IMR-90 (cell line): ENCODE measurements at regions not wholly inside any gene's neighbourhood (a gene's known extent, or its start where the extent isn't known, plus 50 kb on each side); places are given as distances from the start of the nearest gene placed in this dataset.

Source experiments
- ATAC-seq: fragments of 200-7000 bp; cut with Tn5 transposase; 2 replicates; pipeline ENCODE4 v1.9.1; 2020; ENCODE audit warnings: low read depth, mild to moderate bottlenecking, moderate library complexity
- BruUV-seq: library from RNA; stranded (reverse); fragments of 400-500 nt; replicated peaks from 2 replicates; lab custom pipeline; 2021; lab: Mats Ljungman, UMichigan
- CTCF ChIA-PET: fragments of 300-600 bp; formaldehyde crosslinking; extraction: SDS; loops from one replicate; lab custom pipeline; 2021; ENCODE audit warnings: antibody characterized with exemption; lab: Yijun Ruan, JAX
- POLR2A ChIA-PET: fragments of 300-600 bp; sonication (Branson Sonifier 250); formaldehyde crosslinking; loops from one replicate; lab custom pipeline; 2022; ENCODE audit warnings: antibody characterized with exemption; ENCODE audit not compliant: unreplicated experiment; lab: Charles Lee
- DNase-seq: peaks from one replicate; pipeline ENCODE4 v3.0.0; 2013
- H2AFZ ChIP-seq: replicated peaks from 2 replicates; pipeline ENCODE3; 2013; ENCODE audit warnings: low read length, mild to moderate bottlenecking; ENCODE audit not compliant: poor library complexity
- H2AK5ac ChIP-seq: 2 replicates; pipeline ENCODE4 v1.6.1; 2013; ENCODE audit warnings: low read depth, low read length, inconsistent platforms
- H2AK9ac ChIP-seq: replicated peaks from 2 replicates; pipeline ENCODE3; 2013; ENCODE audit warnings: mild to moderate bottlenecking, low read depth, low read length, moderate library complexity; ENCODE audit not compliant: poor library complexity
- H2BK120ac ChIP-seq: 2 replicates; pipeline ENCODE4 v1.6.1; 2013; ENCODE audit warnings: low read depth, low read length, inconsistent platforms
- H2BK15ac ChIP-seq: 3 replicates; pipeline ENCODE4 v1.6.1; 2013; ENCODE audit warnings: low read depth, low read length, inconsistent platforms
- H2BK20ac ChIP-seq: 2 replicates; pipeline ENCODE4 v1.6.1; 2013; ENCODE audit warnings: low read depth, mild to moderate bottlenecking, inconsistent platforms, low read length, moderate library complexity
- H2BK5ac ChIP-seq: 2 replicates; pipeline ENCODE4 v1.6.1; 2013; ENCODE audit warnings: mild to moderate bottlenecking, low read depth, low read length, inconsistent platforms; ENCODE audit not compliant: poor library complexity, severe bottlenecking
- H3K14ac ChIP-seq: replicated peaks from 2 replicates; pipeline ENCODE4 v1.6.1; 2013; ENCODE audit warnings: low read depth, low read length, inconsistent platforms
- H3K18ac ChIP-seq: 2 replicates; pipeline ENCODE4 v1.6.1; 2013; ENCODE audit warnings: low read depth, low read length, control low read depth
- H3K23ac ChIP-seq: 2 replicates; pipeline ENCODE4 v1.6.1; 2013; ENCODE audit warnings: low read depth, low read length, inconsistent platforms
- H3K27ac ChIP-seq: 2 replicates; pipeline ENCODE4 v1.5.1; 2013; ENCODE audit warnings: mild to moderate bottlenecking, control low read depth, low read length; ENCODE audit not compliant: insufficient read depth
- H3K27me3 ChIP-seq: 2 replicates; pipeline ENCODE4 v1.6.1; 2013; ENCODE audit warnings: low read length; ENCODE audit not compliant: control insufficient read depth, insufficient read depth
- H3K36me3 ChIP-seq: 2 replicates; pipeline ENCODE4 v1.6.1; 2013; ENCODE audit warnings: low read length, mixed read lengths; ENCODE audit not compliant: control insufficient read depth, insufficient read depth
- H3K4ac ChIP-seq: 2 replicates; pipeline ENCODE4 v1.6.1; 2013; ENCODE audit warnings: low read depth, low read length, inconsistent platforms
- H3K4me1 ChIP-seq: 2 replicates; pipeline ENCODE4 v1.6.1; 2013; ENCODE audit warnings: low read length, mixed read lengths; ENCODE audit not compliant: control insufficient read depth, insufficient read depth
- H3K4me2 ChIP-seq: 2 replicates; pipeline ENCODE4 v1.6.1; 2013; ENCODE audit warnings: low read depth, mild to moderate bottlenecking, control low read depth, low read length, moderate library complexity
- H3K4me3 ChIP-seq: 2 replicates; pipeline ENCODE4 v1.5.1; 2013; ENCODE audit warnings: low read depth, mild to moderate bottlenecking, control low read depth, low read length, moderate library complexity; ENCODE audit not compliant: insufficient read depth
- H3K56ac ChIP-seq: 2 replicates; pipeline ENCODE4 v1.6.1; 2013; ENCODE audit warnings: low read length, inconsistent platforms; ENCODE audit not compliant: insufficient read depth; ENCODE audit errors: extremely low read depth
- H3K79me1 ChIP-seq, 2 experiments: 2 replicates each; pipeline ENCODE4 v1.6.1; 2013; ENCODE audit warnings: low read length in 2 of 2, inconsistent platforms in 1 of 2, low read depth in 1 of 2
- H3K9ac ChIP-seq: 2 replicates; pipeline ENCODE4 v1.6.1; 2013; ENCODE audit warnings: low read depth, low read length, control low read depth
- H3K9me1 ChIP-seq: 2 replicates; pipeline ENCODE4 v1.6.1; 2013; ENCODE audit warnings: low read length, inconsistent platforms; ENCODE audit not compliant: insufficient read depth
- H3K9me3 ChIP-seq: 2 replicates; pipeline ENCODE4 v1.6.1; 2013; ENCODE audit warnings: low read length; ENCODE audit not compliant: control insufficient read depth, insufficient read depth
- H4K20me1 ChIP-seq: 2 replicates; pipeline ENCODE4 v1.6.1; 2013; ENCODE audit warnings: low read length, inconsistent platforms; ENCODE audit not compliant: insufficient read depth
- H4K5ac ChIP-seq: 2 replicates; pipeline ENCODE4 v1.6.1; 2013; ENCODE audit warnings: mild to moderate bottlenecking, low read depth, low read length, control low read depth
- H4K8ac ChIP-seq, 2 experiments: 2 replicates each; pipeline ENCODE4 v1.6.1; 2013; ENCODE audit warnings: low read depth in 2 of 2, low read length in 2 of 2, control low read depth in 1 of 2, inconsistent platforms in 1 of 2
- H4K91ac ChIP-seq: 2 replicates; pipeline ENCODE4 v1.6.1; 2013; ENCODE audit warnings: low read depth, low read length, inconsistent platforms; ENCODE audit not compliant: insufficient read depth
- CEBPB ChIP-seq: IDR thresholded peaks from 2 replicates; pipeline ENCODE4 v1.6.1; 2012; ENCODE audit warnings: low read depth, low read length, improper control_type of control experiment
- CHD1 ChIP-seq: IDR thresholded peaks from 2 replicates; pipeline ENCODE4 v1.6.1; 2012; ENCODE audit warnings: low read depth, low read length, improper control_type of control experiment
- FOS ChIP-seq: fragments of 150-350 bp; IDR thresholded peaks from 2 replicates; pipeline ENCODE4 v1.6.1; 2016; ENCODE audit warnings: low read depth, low read length
- MAFK ChIP-seq: IDR thresholded peaks from 2 replicates; pipeline ENCODE4 v1.6.1; 2012; ENCODE audit warnings: low read depth, low read length, improper control_type of control experiment
- MAZ ChIP-seq: IDR thresholded peaks from 2 replicates; pipeline ENCODE4 v1.6.1; 2012; ENCODE audit warnings: low read depth, mild to moderate bottlenecking, low read length, improper control_type of control experiment, moderate library complexity, borderline replicate concordance
- MXI1 ChIP-seq: IDR thresholded peaks from 2 replicates; pipeline ENCODE4 v1.6.1; 2012; ENCODE audit warnings: low read depth, mild to moderate bottlenecking, low read length, moderate library complexity, borderline replicate concordance
- NFE2L2 ChIP-seq: fragments of 150-350 bp; IDR thresholded peaks from 2 replicates; pipeline ENCODE4 v1.6.1; 2016; ENCODE audit warnings: low read depth, mild to moderate bottlenecking, low read length
- RFX5 ChIP-seq: IDR thresholded peaks from 2 replicates; pipeline ENCODE4 v1.8.0; 2012; ENCODE audit warnings: low read depth, mild to moderate bottlenecking, low read length, moderate library complexity
- SMC3 ChIP-seq: fragments of 150-350 bp; IDR thresholded peaks from 2 replicates; pipeline ENCODE4 v1.6.1; 2016; ENCODE audit warnings: low read depth, mild to moderate bottlenecking, antibody characterized with exemption, low read length, moderate library complexity
- whole genome bisulfite sequencing, 2 experiments: methylation state at CpG; one replicate each; pipeline versions ENCODE4 v1.1.5 to v1.1.7; 2013; ENCODE audit warnings: missing lambda C conversion rate in 2 of 2; ENCODE audit not compliant: insufficient read length in 1 of 2; ENCODE audit errors: extremely low coverage in 2 of 2; 5-methylcytosine and 5-hydroxymethylcytosine counted together
- dilution Hi-C: fragments of 300-500 bp; cut with HindIII; formaldehyde crosslinking; loops from one replicate; pipeline ENCODE4 v1.14.3; 2018; ENCODE audit warnings: low sequenced_read_pairs; ENCODE audit not compliant: unreplicated experiment
- in situ Hi-C: fragments of 300-500 bp; cut with MboI; formaldehyde crosslinking; loops from 3 replicates; pipeline ENCODE4 v1.14.3; 2019; ENCODE audit warnings: low sequenced_read_pairs, inconsistent platforms, mixed read lengths
- intact Hi-C: fragments of 100-400 bp; cut with micrococcal nuclease; formaldehyde crosslinking; loops from 2 replicates; pipeline ENCODE4 v1.10.0; 2022
- TF ChIP-seq, protein P1 (sequence below): fragments of 150-350 bp; IDR thresholded peaks from 2 replicates; pipeline ENCODE4 v1.6.1; 2017; ENCODE audit warnings: mild to moderate bottlenecking, antibody characterized with exemption, low read length, low read depth
- TF ChIP-seq, protein P2 (sequence below): conservative IDR thresholded peaks from 2 replicates; pipeline ENCODE4 v1.5.1; 2012; ENCODE audit warnings: mild to moderate bottlenecking, low read depth, low read length, improper control_type of control experiment
- TF ChIP-seq, protein P3 (sequence below): fragments of 150-350 bp; IDR thresholded peaks from 2 replicates; pipeline ENCODE4 v1.6.1; 2016; ENCODE audit warnings: low read depth, mild to moderate bottlenecking, low read length, moderate library complexity, borderline replicate concordance

DNA sequence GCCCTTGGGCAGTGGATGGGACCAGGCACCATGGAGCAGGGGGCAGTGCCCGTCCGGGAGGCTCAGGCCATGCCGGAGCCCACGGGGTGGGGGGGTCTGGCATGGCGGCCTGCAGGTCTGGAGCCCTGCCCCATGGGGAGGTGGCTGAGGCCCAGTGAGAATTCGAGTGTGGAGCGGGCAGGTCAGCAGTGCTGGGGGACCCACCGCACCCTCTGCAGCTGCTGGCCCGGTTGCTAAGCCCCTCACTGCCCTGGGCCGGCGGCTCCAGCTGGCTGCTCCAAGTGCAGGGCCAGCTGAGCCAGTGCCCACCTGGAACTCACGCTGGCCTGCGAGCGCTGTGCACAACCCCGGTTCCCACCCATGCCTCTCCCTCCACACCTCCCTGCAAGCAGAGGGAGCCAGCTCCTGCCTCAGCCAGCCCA is 1157.9 kb upstream of the ADGRL3 start:
- intact Hi-C loops (no loop called here), dilution Hi-C loops (no loop called here), in situ Hi-C loops (no loop called here)
- no peak overlapping the region for H4K5ac ChIP-seq
- H3K23ac ChIP-seq, result no peak overlapping the region
- DNase-seq, result no peak
- H3K9me1 ChIP-seq, result no peaks in the 10 kb centered on the region
- H3K14ac ChIP-seq, result no peak overlapping the region
- H3K9ac ChIP-seq, result no peak overlapping the region
- CTCF ChIA-PET, result no interaction called here
- TF ChIP-seq, protein P1, sequence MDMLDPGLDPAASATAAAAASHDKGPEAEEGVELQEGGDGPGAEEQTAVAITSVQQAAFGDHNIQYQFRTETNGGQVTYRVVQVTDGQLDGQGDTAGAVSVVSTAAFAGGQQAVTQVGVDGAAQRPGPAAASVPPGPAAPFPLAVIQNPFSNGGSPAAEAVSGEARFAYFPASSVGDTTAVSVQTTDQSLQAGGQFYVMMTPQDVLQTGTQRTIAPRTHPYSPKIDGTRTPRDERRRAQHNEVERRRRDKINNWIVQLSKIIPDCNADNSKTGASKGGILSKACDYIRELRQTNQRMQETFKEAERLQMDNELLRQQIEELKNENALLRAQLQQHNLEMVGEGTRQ, result no peak
- TF ChIP-seq CHD1 (no peak), MAZ (no peak), SMC3 (no peak), CEBPB (no peak), FOS (no peak), MXI1 (no peak), RFX5 (no peak), MAFK (no peak), NFE2L2 (no peak)
- TF ChIP-seq, protein P2, sequence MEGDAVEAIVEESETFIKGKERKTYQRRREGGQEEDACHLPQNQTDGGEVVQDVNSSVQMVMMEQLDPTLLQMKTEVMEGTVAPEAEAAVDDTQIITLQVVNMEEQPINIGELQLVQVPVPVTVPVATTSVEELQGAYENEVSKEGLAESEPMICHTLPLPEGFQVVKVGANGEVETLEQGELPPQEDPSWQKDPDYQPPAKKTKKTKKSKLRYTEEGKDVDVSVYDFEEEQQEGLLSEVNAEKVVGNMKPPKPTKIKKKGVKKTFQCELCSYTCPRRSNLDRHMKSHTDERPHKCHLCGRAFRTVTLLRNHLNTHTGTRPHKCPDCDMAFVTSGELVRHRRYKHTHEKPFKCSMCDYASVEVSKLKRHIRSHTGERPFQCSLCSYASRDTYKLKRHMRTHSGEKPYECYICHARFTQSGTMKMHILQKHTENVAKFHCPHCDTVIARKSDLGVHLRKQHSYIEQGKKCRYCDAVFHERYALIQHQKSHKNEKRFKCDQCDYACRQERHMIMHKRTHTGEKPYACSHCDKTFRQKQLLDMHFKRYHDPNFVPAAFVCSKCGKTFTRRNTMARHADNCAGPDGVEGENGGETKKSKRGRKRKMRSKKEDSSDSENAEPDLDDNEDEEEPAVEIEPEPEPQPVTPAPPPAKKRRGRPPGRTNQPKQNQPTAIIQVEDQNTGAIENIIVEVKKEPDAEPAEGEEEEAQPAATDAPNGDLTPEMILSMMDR, result no peak
- TF ChIP-seq, protein P3, sequence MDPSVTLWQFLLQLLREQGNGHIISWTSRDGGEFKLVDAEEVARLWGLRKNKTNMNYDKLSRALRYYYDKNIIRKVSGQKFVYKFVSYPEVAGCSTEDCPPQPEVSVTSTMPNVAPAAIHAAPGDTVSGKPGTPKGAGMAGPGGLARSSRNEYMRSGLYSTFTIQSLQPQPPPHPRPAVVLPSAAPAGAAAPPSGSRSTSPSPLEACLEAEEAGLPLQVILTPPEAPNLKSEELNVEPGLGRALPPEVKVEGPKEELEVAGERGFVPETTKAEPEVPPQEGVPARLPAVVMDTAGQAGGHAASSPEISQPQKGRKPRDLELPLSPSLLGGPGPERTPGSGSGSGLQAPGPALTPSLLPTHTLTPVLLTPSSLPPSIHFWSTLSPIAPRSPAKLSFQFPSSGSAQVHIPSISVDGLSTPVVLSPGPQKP, result no peak
- no peak overlapping the region for H4K8ac ChIP-seq
- no peak overlapping the region for H2AK5ac ChIP-seq
- H2BK5ac ChIP-seq, result no peak overlapping the region
- ATAC-seq, result no peak
- H3K27me3 ChIP-seq, result no peaks in the 10 kb centered on the region
- no peak overlapping the region for H2BK15ac ChIP-seq
- H2BK120ac ChIP-seq, result no peak overlapping the region
- no peak overlapping the region for H2AK9ac ChIP-seq
- WGBS, 2 experiments, result 39% methylated on average over 3 of the region's 15 CpGs; no CpG with 5 or more reads in 1 of the 2 experiments
- no TSS peak for BruUV-seq
- H3K4me3 ChIP-seq, result no peak overlapping the region
- H3K9me3 ChIP-seq, result peaks cover 12% of the 10 kb centered on the region
- no peaks in the 10 kb centered on the region for H3K4me1 ChIP-seq
- no peak overlapping the region for H3K4me2 ChIP-seq
- H3K56ac ChIP-seq, result no peak overlapping the region
- no peaks in the 10 kb centered on the region for H3K79me1 ChIP-seq
- no peak overlapping the region for H3K4ac ChIP-seq
- H3K36me3 ChIP-seq, result no peaks in the 10 kb centered on the region
- no peaks in the 10 kb centered on the region for H4K20me1 ChIP-seq
- H2BK20ac ChIP-seq, result no peak overlapping the region
- H4K91ac ChIP-seq, result no peak overlapping the region
- no peak overlapping the region for H2AFZ ChIP-seq
- POLR2A ChIA-PET, result no interaction called here
- no peak overlapping the region for H3K27ac ChIP-seq
- H3K18ac ChIP-seq, result no peak overlapping the region
